ENCODE measurements at regions not wholly inside any gene's neighbourhood (a gene's known extent, or its start where the extent isn't known, plus 50 kb on each side); places are given as distances from the start of the nearest gene placed in this dataset.

- TF ChIP-seq CTCF (IDR thresholded peaks at IDR 0.05) (no peak), POLR2A (IDR thresholded peaks at IDR 0.05) (no peak)
Measured at GRCh38 chr13:87884884-87885283, 213.7 kb downstream of the SLITRK5 start.

All from gastroesophageal sphincter (tissue), 3 donors.